Right renal cortex interstitium (tissue), 3 donors: ENCODE measurements at regions not wholly inside any gene's neighbourhood (a gene's known extent, or its start where the extent isn't known, plus 50 kb on each side); places are given as distances from the start of the nearest gene placed in this dataset.

ENCODE experiments used
- DNase-seq, 3 donors: peaks; one replicate each; pipeline ENCODE4 v3.0.0-alpha.2; 2013; ENCODE audit warnings: low read depth in 3 of 3, low spot score in 2 of 3

DNA sequence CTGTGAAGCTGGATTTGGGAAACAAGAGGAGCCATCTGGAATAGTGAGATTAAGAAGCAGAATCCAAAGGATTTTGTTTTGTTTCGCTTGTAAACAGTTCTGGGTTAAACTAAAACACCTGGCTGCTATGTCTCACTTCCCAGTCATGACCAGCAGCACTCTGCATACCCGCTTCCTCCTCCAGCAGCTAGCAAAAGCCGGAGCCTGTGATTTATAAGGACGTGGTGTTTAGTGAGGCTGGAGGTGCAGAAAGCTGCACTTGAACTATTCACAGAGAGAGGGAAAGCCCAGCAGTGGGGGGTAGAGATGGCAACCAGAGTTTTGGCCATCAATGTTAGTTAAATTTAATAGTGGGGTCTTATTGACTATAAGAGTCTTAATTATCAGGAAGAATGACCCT lies 240.2 kb downstream of the AJAP1 start:
- DNase-seq: no peak

DNA sequence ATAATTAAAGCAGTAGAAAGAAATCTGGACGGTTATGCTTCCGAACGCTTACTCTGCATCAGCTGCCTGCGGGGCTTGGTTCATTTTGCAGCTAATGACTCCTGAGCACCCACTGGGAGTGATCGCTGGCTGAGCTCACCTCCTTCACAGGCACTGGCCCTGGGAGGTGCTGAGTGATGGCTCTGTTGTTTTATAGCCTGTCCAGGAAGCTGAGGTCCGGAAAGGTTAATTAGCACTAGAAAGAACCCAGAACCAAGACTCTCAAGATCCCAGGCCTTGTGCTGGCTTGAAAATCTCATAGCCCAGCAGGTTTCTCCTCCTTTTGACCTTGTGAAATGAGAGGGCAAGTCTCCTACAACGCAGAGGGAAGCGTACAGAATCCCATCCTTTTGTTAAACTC lies 226.2 kb downstream of the AJAP1 start:
- DNase-seq: no peak

DNA sequence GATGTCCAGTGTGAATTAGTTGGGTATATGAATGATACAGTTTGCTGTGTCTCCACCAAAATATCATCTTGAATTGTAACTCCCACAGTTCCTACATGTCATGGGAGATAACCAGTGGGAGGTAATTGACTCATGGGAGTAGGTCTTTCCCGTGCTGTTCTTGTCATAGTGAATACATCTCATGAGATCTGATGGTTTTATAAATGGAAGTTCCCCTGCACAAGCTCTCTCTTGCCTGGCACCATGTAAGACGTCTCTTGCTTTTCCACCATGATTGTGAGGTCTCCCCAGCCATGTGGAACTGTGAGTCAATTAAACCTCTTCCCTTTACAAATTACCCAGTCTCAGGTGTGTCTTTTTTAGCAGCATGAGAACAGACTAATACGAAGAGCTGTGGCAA lies 223.0 kb downstream of the AJAP1 start:
- no peak for DNase-seq

DNA sequence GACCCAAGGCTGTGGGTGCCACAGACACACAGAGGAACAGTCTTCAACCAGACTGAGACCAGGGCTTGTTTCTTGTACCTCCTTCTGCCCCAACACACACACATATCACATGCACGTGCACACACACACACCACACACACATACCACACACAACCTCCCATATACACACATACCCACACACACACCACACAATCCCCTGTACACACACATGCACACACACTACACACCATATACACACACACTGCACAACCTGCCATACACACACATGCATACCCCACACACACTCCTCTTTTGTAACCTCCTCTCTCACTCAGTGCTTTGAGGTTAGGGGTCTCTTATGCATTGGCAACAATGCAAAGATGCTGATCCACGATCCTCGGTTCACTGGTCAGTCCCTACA lies 217.0 kb downstream of the AJAP1 start:
- DNase-seq: no peak

DNA sequence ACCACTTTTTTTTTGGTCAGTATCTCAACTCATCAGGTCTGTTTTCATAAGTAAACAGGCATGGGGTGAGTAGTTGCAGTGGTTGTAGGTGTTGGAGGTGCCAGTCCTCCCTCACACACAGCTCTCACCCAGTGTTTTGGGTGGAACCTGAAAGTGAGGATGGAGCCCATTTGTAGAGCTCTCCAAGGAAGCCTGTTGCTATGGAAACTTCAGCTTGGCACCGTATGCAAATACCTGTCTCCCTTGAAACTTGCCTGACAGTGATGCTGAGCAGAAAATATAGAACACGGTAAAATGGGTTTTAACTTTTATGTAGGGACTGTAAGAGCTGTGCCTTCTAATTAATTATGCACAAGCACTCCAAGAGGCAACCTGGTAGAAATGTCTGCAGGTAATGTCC lies 214.1 kb downstream of the AJAP1 start:
- no peak for DNase-seq

DNA sequence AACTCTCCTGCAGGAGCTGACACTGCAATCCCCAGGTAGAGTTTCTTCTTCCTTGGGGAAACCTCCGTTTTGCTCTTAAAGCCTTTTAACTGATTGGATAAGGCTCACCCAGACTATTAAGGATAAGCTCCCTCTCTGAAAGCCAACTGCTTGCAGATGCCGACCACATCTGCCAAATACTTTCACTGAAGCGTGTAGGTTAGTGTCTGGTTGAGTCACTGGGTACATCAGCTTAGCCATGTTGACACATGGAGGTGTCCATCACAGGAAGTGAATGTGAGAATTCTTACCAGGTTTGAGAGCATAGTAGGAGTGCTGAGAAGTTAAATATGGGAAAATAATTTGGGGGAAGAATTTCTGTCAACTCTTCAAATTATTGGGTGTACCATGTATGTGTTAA lies 202.0 kb downstream of the AJAP1 start:
- DNase-seq: no peak

DNA sequence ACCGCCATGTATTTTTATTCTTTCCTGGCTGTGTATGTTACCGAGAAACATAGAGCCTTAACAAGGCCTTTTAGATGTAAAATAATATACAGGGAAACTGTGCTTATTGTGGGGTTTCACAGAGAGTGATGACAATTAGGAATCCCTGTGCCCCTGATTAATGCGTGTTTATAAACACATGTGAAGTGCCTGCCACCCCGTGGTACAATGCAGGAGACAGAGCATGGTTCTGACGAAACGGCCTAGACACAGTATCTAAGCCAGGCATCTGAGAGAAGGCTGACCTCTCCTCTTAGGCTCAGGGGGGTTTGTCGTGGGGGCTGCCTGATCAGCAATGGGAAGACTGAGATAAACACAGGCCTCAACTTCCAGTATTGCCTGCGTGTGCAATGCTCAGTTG lies 200.0 kb downstream of the AJAP1 start:
- DNase-seq: no peak

DNA sequence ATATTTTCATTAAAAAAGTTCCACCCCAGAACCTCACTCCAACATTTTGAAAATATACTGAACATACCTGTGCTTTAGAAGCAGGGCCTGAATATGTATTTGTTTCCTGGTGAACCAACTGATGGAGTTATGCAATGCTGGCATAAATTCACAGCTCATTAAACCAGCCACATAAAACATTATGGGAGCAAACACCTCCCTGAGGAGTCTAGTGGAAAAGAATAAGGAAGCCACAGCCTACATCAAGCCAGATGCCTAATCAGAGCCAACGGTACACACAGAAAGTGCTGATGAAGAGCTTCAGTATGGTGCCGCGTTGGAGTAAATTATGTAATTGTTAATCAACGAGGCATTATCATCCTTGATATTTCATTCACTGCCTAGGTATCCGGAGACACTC lies 199.5 kb downstream of the AJAP1 start:
- no peak for DNase-seq

DNA sequence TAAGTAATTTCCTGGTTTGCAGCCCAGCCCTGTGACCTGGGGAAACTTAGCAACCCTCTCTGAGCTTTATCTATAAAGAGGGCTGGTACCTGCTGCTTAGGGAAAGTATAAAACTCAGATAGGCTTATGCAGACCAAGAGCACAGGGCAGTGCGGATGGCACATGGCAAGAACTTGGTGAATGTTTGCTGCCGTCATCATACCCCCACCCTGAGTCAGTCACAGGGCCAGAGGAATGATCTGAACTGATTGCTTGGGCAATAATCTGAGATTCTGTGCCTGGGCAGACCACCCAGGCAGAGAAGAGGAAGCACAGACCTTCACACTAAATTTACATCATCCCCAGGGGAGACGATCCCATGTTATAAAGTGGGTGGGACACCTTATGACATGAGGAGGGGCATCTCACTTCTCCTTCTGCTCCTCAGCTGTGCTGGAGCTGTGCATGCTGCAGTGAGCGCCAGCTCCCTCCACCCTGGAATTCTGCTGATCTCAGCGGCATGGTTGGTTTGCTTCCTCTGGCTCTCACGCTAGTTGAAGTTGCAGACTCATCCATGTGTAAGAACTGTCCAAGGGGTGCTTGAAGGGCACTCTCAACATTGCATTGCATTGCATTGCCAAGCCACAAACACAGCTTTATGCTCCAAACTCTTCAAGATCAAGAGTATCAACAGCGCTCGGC lies 197.1 kb downstream of the AJAP1 start:
- DNase-seq: no peak

DNA sequence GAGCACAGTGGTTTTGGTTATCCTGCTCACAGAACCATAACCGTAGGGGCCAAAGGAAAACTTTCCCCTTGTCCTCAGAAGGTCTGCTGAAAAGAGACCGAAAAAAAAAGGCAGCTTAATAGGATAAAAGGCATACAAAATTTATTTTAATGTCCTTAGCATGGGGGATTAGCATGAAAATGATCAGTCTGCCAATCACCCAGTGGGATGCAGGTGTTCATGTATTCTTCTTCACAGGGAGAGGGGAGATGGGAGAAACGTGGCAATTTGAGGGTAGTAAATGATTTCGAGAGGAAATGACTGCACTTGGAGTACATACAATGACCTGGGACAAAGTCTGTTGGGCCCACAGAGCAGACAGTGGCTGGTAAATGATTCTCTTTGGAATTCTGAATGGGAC lies 194.0 kb downstream of the AJAP1 start:
- DNase-seq: no peak

DNA sequence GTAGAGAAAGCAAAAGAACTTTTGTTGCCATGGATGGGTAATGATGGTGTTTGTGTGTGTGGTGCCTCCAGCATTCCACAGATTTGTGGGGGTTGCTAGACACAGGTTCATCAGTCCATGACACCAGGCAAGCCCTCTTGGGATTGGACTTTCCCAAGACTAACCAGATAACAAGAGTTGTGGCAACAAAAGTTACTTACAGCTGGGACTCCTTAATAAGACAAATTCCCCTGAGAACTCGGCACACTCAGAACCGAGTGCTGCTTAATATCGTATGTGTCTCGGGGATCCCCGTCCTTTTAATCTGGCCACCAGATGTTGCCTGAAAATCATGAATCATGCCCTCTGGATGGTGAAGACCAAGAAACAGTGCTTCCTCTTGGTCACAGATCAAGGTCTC lies 193.3 kb downstream of the AJAP1 start:
- no peak for DNase-seq
